ENCODE measurements at regions not wholly inside any gene's neighbourhood (a gene's known extent, or its start where the extent isn't known, plus 50 kb on each side); places are given as distances from the start of the nearest gene placed in this dataset.

DNA sequence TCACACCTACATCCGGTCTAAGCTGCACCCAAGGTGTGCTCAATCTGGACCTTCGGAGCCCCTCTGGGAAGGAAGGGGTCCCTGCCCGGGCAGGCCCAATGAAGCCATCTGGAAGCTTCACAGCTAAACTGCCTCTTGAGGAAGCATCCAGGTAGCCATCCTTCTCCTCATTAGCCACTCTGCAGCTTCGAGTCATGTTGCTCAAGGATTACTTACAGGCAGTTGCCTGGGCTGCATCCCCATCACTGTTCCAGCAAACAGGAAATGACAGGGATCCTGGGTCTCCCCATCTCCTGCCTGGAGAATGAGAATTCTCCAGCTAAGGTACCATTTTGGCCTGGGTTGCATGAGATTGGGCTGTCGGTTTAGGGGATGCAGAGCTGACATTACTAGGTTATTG lies 91.7 kb downstream of the ERMARD start:
- in situ Hi-C loops (cut with MboI; ENCODE audit: low sequenced_read_pairs, unreplicated experiment) = no loop called here
- no peak for DNase-seq (ENCODE audit: low spot score)

DNA sequence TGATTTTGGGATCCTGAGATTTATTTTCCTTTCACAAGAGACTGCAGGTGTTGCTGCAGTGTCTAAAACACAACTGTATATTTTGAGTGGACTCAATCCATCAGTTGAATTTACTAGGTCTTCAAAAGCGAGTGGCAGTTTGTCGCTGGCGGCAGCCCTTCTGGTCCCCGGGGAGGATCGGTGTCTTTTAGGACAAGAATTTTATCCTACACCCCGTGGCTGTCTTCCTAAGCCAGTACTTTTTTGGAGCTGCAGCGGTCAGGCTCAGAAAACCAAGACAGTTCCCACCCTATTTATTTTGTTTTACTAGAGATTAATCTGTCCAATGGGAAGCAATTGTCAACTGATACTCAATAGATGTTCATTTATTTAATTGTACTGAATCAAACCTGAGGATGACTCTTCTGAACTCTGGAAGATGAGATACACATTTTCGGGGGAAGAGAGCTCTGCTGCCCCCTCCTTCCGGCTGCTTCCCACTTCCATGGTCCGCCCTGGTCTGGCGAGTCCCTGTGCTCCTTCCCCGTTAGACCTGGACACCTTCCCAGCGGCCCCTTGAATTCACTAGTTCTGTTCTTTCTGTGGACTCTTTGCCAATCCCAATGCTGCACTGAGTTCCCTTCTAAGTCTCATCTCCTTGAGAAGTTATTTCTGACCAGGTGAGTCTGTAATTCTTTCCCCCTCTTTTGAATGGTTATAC lies 90.6 kb downstream of the ERMARD start:
- TF ChIP-seq, protein P1, sequence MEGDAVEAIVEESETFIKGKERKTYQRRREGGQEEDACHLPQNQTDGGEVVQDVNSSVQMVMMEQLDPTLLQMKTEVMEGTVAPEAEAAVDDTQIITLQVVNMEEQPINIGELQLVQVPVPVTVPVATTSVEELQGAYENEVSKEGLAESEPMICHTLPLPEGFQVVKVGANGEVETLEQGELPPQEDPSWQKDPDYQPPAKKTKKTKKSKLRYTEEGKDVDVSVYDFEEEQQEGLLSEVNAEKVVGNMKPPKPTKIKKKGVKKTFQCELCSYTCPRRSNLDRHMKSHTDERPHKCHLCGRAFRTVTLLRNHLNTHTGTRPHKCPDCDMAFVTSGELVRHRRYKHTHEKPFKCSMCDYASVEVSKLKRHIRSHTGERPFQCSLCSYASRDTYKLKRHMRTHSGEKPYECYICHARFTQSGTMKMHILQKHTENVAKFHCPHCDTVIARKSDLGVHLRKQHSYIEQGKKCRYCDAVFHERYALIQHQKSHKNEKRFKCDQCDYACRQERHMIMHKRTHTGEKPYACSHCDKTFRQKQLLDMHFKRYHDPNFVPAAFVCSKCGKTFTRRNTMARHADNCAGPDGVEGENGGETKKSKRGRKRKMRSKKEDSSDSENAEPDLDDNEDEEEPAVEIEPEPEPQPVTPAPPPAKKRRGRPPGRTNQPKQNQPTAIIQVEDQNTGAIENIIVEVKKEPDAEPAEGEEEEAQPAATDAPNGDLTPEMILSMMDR (IDR thresholded peaks at IDR 0.05; ENCODE audit: borderline replicate concordance, control extremely low read depth, extremely low read depth, insufficient read depth, missing control alignments) = no peak
- DNase-seq (ENCODE audit: low spot score) = no peak
- in situ Hi-C loops (cut with MboI; ENCODE audit: low sequenced_read_pairs, unreplicated experiment) = no loop called here

More for the DNA sequence above, 91.7 kb downstream of the ERMARD start:
- TF ChIP-seq, protein P1 (IDR thresholded peaks at IDR 0.05; ENCODE audit: borderline replicate concordance, control extremely low read depth, extremely low read depth, insufficient read depth, missing control alignments) = no peak

DNA sequence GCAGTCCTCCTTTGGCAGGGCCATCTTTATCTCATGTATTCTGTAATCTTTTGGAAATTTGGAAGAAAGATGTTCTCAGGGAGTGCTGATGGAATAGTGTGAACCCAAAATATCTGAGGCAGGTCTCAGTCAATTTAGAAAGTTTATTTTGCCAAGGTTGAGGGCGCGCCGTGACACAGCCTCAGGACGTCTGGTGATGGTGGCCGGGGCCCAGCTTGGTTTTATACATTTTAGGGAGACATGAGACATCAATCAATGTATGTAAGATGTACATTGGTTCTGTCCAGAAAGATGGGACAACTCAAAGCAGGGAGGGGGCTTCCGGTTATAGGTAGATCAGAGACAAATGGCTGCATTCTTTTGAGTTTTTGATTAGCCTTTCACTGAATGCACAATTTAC lies 89.8 kb downstream of the ERMARD start:
- TF ChIP-seq, protein P1 (IDR thresholded peaks at IDR 0.05; ENCODE audit: borderline replicate concordance, control extremely low read depth, extremely low read depth, insufficient read depth, missing control alignments) = no peak
- DNase-seq (ENCODE audit: low spot score) = no peak
- in situ Hi-C loops (cut with MboI; ENCODE audit: low sequenced_read_pairs, unreplicated experiment) = no loop called here

DNA sequence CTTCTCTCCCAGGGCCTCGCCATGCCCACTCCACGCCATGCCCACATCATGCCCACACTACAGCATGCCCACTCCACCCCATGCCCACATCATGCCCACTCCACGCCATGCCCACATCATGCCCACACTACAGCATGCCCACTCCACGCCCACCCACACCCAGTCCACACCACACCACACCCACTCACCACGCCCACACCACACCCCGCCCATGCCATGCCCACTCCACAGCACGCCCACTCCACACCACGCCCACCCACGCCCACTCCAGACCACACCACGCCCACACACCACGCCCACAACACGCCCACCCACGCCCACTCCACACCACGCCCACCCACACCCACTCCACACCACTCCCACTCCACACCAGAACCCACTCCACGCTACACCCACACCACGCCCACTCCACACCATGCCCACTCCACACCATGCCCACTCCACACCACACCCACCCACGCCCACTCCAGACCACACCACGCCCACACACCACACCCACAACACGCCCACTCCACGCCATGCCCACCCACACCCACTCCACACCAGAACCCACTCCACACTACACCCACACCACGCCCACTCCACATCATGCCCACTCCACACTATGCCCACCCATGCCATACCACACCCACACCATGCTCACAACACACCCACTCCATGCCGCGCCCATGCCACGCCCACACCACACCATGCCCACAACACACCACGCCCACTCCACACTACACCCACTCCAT lies 88.6 kb downstream of the ERMARD start:
- in situ Hi-C loops (cut with MboI; ENCODE audit: low sequenced_read_pairs, unreplicated experiment) = no loop called here
- TF ChIP-seq, protein P1 (IDR thresholded peaks at IDR 0.05; ENCODE audit: borderline replicate concordance, control extremely low read depth, extremely low read depth, insufficient read depth, missing control alignments) = no peak
- DNase-seq (ENCODE audit: low spot score) = no peak

DNA sequence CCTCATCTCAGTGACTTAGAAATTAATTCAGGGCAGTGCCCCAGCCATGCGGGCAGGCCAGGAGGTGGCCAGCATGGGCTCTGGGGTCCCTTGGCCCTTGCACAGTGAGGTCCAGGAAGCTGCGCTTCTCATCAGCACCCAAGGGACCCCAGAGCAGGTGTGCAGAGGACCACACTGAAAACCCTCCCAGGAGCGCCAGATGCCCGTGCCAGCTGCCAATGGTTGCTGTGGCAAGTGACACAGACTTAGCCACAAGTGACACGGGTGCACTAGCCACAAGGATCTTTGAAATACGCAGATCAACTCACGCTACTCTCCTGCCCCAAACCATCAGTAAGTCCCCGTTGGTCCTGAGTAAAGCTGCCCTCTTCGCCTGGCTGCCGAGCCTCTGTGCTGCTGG lies 88.1 kb downstream of the ERMARD start:
- TF ChIP-seq, protein P1 (IDR thresholded peaks at IDR 0.05; ENCODE audit: borderline replicate concordance, control extremely low read depth, extremely low read depth, insufficient read depth, missing control alignments) = no peak
- no peak for DNase-seq (ENCODE audit: low spot score)
- in situ Hi-C loops (cut with MboI; ENCODE audit: low sequenced_read_pairs, unreplicated experiment) = no loop called here

DNA sequence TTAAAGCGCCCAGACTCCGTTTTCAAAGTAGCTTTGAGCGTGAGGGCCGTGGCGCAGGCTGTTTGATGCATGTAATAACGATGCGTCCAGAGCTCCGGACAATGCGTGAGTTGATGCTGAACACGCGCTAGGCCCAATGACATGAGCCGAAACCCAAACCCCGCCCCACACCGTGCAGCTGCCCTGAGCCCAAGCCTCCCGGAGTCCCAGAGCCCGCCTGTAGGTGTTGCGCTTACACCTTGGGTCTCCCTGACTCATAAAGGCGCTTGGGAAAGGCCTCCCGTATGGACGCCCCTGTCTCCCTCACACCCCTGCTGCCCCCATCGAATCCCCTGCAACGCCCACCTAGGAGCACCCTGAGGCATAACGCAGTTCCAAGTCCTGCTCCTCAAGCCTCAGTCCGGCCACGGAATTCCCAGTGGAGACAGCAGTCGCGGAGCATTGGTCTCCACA lies 87.6 kb downstream of the ERMARD start:
- TF ChIP-seq, protein P1 (IDR thresholded peaks at IDR 0.05; ENCODE audit: borderline replicate concordance, control extremely low read depth, extremely low read depth, insufficient read depth, missing control alignments) = no peak
- no peak for DNase-seq (ENCODE audit: low spot score)
- in situ Hi-C loops (cut with MboI; ENCODE audit: low sequenced_read_pairs, unreplicated experiment) = no loop called here
